ENCODE measurements at regions not wholly inside any gene's neighbourhood (a gene's known extent, or its start where the extent isn't known, plus 50 kb on each side); places are given as distances from the start of the nearest gene placed in this dataset.
"Not testable (repeated sequence)": the region's sequence is repeated elsewhere in the genome, so short reads cannot be mapped to it uniquely, and the experiment has no call there.

DNA sequence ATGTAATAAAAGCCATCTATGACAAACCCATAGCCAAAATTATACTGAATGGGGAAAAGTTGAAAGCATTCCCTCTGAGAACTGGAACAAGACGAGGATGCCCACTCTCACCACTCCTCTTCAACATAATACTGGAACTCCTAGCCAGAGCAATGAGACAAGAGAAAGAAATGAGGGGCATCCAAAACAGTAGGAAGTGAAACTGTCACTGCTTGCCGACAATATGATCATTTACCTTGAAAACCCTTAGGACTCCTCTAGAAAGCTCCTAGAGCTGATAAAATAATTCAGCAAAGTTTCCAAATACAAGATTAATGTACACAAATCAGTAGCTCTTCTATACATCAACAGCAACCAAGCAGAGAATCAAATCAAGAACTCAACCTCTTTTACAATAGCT is 241.0 kb upstream of the ZEB2 start:
- not testable (repeated sequence) for FAIRE-seq; DNase-seq (ENCODE audit: low spot score in 2 of 2)

DNA sequence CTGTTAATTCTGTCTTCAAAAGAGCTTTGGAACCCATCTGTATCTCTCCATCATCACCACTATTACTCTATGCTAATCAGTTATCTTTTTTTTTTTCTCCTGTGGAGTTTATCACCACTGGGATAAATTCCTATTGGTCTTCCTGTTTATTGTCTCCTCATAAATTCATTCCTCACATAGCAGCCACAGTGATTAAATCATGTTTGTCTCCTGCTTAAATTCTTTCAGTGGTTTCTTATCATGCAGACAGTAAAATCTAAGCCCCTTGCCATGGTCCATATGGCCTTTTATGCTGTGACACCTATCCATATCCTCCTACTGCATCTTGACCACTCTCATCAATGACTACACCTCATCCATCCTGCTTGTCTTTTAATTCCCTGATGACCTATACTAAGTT is 239.8 kb upstream of the ZEB2 start:
- FAIRE-seq (no peak), DNase-seq (ENCODE audit: low spot score in 2 of 2) (no peak)

DNA sequence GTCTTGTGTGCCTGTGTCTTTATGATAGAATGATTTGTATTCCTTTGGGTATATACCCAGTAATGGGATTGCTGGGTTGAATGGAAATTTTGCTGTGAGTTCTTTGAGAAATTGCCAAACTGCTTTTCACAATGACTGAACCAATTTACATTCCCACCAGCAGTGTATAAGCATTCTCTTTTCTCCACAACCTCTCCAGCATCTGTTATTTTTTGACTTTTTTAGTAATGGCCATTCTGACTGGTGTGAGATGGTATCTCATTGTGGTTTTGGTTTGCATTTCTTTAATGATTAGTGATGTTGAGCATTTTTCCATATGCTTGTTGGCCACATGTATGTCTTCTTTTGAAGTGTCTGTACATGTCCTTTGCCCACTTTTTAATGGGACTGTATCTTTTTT is 238.3 kb upstream of the ZEB2 start:
- not testable (repeated sequence) for DNase-seq (ENCODE audit: low spot score in 2 of 2); FAIRE-seq

DNA sequence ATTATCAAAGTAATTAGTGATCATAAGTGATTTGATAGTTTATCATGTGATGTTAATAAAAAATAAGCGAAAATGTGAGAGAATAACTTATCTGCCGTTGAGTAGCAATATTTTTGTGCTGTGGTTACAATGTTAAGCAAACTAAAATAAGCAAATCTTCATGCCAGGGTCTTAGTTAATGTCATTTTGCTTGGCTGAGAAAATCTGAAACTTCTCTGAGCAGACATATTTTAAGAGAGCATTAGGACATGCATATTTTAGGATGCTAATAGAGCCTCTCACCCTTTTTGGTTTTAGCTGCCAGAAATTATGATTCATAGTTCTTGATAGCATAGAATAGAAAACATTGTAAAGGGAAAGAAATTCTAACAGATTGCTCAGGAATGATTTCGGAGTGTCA is 233.5 kb upstream of the ZEB2 start:
- FAIRE-seq (no peak), DNase-seq (ENCODE audit: low spot score in 2 of 2) (no peak)

- FAIRE-seq (no peak), DNase-seq (ENCODE audit: low spot score in 2 of 2) (no peak)
These were observed 231.4 kb upstream of the ZEB2 start for GRCh38 chr2:144751142-144751905.

- FAIRE-seq (no peak), DNase-seq (ENCODE audit: low spot score in 2 of 2) (no peak)
These were observed 229.3 kb upstream of the ZEB2 start for GRCh38 chr2:144749188-144749587.

GRCh38 chr2:144748443-144748842 is 228.5 kb upstream of the ZEB2 start:
- no peak for DNase-seq (ENCODE audit: low spot score in 2 of 2)
- no peak for FAIRE-seq

GRCh38 chr2:144747571-144747970 is 227.7 kb upstream of the ZEB2 start:
- no peak for FAIRE-seq
- DNase-seq (ENCODE audit: low spot score in 2 of 2), result no peak

DNA sequence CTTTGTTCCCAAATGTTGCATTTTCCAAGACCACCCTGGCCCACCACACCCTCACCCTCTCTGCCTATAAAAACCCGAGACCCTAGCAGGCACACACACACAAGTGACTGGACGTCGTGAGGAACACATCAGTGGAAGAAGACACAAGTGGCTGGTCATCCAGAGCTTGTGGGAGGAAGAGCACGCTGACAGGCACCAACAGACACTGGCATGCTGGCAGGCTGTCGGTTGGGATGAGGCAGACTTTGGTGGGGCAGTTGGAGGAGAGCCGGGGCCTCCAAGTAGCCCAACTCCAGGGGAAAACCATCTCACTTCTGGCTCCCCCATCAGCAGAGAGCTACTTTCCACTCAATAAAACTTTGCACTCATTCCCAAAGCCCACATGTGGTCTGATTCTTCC is 225.5 kb upstream of the ZEB2 start:
- no peak for DNase-seq (ENCODE audit: low spot score in 2 of 2)

GRCh38 chr2:144738749-144739148 is 218.8 kb upstream of the ZEB2 start:
- FAIRE-seq (no peak), DNase-seq (ENCODE audit: low spot score in 2 of 2) (no peak)

More for the DNA sequence above, 225.5 kb upstream of the ZEB2 start:
- no peak for FAIRE-seq

GRCh38 chr2:144730711-144731110 is 210.8 kb upstream of the ZEB2 start:
- DNase-seq (ENCODE audit: low spot score in 2 of 2), result no peak
- FAIRE-seq, result no peak

- not testable (repeated sequence) for FAIRE-seq; DNase-seq (ENCODE audit: low spot score in 2 of 2)
These were observed 204.5 kb upstream of the ZEB2 start for GRCh38 chr2:144724460-144724859.

- no peak for FAIRE-seq
- no peak for DNase-seq (ENCODE audit: low spot score in 2 of 2)
These were observed 198.5 kb upstream of the ZEB2 start for GRCh38 chr2:144718376-144718775.

- FAIRE-seq (no peak), DNase-seq (ENCODE audit: low spot score in 2 of 2) (no peak)
These were observed 196.1 kb upstream of the ZEB2 start for GRCh38 chr2:144715992-144716391.

DNA sequence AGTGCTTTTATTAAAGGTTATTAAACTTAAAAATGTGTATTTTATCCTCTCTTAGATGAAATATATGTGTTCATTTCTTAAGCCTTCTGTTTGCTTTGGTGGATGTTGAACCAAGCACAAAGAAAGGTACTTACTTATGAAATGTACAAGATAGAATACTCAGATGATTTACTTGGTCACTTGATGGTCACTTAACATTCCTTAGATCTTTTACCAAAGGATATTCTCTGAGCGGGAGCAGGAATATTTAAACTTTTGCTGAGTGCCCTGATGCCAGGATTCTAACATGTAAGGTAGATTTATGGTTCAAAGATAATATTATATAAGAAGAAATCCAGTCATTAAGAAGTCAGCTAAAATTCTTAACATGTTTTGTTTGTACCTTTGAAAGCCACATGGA is 193.5 kb upstream of the ZEB2 start:
- FAIRE-seq, result no peak

GRCh38 chr2:144712550-144712940 is 192.6 kb upstream of the ZEB2 start:
- FAIRE-seq (no peak), DNase-seq (ENCODE audit: low spot score in 2 of 2) (no peak)

More for the DNA sequence above, 193.5 kb upstream of the ZEB2 start:
- DNase-seq (ENCODE audit: low spot score in 2 of 2), result no peak

- no peak for FAIRE-seq
- DNase-seq (ENCODE audit: low spot score in 2 of 2), result no peak
These were observed 192.0 kb upstream of the ZEB2 start for GRCh38 chr2:144711630-144712549.

DNA sequence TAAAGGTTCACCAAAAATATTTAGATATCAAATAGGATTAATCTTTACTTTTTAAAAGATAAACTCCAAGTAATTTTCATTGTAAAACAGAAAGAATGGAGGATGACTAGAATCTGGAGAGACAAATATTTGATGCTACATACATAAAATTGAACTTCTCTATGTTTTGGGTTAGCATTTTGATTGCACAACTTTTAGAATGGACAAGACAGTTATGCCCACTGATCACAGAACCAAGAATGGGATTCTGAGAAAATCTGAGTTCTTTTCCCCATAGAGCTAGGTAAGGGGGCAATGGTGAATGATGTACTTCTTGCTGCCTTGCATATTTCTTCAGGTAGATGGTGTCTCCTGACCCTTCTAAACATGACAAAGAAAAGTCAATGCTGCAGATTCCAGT is 191.2 kb upstream of the ZEB2 start:
- FAIRE-seq (no peak), DNase-seq (ENCODE audit: low spot score in 2 of 2) (no peak)

- peak; percentile 99 for FAIRE-seq
- peak in 1 of 2 donors; percentile 36 for DNase-seq (ENCODE audit: low spot score in 2 of 2)
These were observed 188.7 kb upstream of the ZEB2 start for GRCh38 chr2:144708626-144709025.

- FAIRE-seq, result no peak
- DNase-seq (ENCODE audit: low spot score in 2 of 2), result no peak
These were observed 187.9 kb upstream of the ZEB2 start for GRCh38 chr2:144707736-144708326.

DNA sequence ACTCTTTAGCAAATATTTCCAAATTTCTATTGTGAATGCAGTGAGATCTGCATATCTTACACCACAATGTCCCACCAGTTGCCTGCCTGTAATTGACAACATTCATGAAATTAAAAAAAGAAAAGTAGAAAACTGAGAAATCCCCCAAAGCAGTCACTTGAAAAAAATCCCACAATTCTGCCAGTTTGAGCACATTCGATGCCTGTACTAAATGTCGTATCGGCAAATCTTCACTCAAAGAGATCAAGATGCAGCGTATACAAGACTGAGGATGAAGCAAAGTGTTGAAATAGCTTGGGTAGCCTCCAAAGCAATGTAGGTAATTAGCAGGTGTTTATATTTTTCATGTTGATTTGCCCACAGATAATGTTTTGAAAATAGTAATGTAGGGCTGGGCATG is 186.7 kb upstream of the ZEB2 start:
- DNase-seq (ENCODE audit: low spot score in 2 of 2) (no peak), FAIRE-seq (no peak)
